ENCODE measurements at regions not wholly inside any gene's neighbourhood (a gene's known extent, or its start where the extent isn't known, plus 50 kb on each side); places are given as distances from the start of the nearest gene placed in this dataset.

- TF ChIP-seq EZH2 (IDR thresholded peaks at IDR 0.05) (no peak), POLR2AphosphoS5 (IDR thresholded peaks at IDR 0.05; ENCODE audit: borderline replicate concordance, low read depth, low read length) (no peak), FOXP2 (optimal IDR thresholded peaks at IDR 0.05; ENCODE audit: control extremely low read depth, extremely low read length, insufficient read depth) (no peak)
Measured at GRCh38 chr6:163963205-163964120, 548.9 kb downstream of the QKI start.
